ENCODE measurements at regions not wholly inside any gene's neighbourhood (a gene's known extent, or its start where the extent isn't known, plus 50 kb on each side); places are given as distances from the start of the nearest gene placed in this dataset.

DNA sequence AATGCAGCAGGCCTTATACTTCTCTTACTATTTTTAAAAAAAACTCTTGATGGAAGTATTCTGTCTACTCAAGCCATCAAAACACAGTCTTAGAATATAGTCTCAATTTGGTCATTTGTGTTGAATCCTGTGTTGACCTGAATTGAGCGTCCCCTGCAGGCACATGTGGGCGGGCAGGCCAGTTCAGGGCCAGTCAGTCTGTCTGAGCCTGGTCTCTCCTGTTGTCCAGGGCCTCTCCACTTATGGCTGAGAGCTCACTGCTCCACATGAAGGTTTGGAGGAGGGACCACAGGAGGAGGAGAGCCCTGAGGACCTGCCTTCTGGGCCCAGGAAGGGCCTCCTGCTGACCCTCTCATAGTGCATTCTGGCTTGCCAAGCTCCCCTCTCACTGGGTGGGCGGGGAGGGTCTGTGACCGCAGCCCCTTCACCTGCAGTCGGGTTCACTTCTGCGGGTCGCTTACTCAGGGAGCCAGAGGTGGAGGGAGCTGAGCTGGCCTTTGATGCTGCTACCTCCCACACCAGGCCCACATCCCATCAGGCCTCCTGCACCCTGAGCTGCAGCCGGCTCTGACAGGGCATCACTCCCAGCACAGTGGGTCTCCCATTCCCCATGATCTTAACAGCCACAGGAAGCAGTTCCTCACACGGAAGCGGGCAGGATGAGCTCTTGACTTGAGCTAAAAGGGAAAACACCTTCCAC lies 178.2 kb upstream of the S1PR3 start:
- DNase-seq, result no peak

DNA sequence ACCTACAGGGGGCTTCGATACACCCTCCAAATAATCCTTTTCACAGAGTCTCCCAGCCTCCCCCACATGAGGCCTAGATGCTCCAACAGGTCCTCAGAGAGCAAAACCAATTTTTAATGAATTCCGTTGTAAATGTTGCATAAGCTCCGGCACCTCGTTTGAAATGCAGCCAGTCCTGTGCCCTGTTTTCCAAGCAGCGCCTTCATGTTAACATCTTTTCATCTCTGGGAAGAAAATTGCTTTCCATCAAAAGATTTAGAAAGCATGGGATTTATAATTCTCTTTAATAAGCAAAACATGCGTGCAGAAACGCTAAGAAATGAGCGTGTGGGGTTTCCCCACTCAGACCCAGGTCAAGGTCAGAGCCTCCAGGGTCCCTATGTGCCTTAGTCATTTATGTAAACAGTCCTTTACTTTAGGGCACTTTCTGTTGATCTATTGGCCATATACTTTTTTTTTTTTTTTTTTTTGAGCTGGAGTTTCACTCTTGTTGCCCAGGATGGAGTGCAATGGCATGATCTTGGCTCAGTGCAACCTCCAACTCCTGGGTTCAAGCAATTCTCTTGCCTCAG lies 177.5 kb upstream of the S1PR3 start:
- no peak for DNase-seq

DNA sequence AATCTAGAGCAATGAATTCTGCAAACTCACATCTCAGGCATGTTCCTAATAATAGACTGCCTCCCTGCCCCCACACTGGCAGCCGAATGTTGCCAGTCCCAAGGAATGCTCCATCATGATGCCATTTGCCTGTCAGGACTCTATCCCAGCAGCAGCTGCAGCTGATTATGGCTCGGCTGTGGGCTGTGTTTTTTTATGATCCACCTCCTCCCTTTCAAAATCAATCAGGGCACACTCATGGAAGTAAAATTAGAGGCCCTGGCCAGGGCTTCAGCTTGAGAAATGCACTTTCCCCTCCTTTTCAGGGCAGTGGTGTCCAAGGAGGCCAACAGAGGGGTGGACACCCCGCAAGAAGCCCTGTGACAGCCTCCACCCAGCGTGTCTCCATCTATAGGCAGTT lies 176.7 kb upstream of the S1PR3 start:
- peak; percentile 49 to 82 (median 57) for DNase-seq

DNA sequence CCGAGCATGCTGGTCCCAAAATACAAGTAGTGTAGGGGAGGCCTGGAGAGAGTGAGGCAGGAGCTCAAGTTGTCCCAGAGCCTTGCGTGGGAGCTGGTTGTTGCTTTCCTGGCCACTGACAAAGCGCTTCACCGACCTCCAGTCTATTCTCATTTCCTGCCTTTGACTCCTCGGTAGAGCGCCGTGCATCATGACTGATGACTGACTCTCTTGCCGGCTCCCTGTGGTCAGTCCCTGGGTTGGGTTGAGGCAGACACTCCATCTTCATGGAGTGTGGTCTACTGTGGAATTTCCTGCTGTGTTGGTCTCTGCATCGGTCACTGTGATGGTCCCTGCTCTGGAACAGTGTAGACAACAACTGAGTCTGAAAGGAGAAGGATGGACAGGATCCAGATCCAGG lies 175.1 kb upstream of the S1PR3 start:
- DNase-seq, result peak in 1 of 3 donors; percentile 56

DNA sequence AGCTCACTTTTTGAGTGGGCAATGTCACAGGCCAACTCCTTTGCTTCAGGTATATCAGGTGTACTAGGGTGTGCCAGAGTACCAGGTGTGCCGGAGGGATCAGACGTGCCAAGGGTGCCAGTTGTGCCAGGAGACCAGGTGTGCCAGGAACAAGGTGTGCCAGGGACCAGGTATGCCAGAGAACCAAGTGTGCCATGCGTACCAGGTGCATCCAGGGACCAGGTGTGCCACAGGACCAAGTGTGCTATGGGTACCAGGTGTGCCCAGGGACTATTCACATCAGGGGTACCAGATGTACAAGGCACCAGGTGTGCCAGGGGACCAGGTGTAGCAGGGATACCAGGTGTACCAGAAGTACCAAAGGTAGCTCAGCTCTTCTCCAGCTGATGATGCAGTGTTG lies 174.7 kb upstream of the S1PR3 start:
- no peak for DNase-seq

DNA sequence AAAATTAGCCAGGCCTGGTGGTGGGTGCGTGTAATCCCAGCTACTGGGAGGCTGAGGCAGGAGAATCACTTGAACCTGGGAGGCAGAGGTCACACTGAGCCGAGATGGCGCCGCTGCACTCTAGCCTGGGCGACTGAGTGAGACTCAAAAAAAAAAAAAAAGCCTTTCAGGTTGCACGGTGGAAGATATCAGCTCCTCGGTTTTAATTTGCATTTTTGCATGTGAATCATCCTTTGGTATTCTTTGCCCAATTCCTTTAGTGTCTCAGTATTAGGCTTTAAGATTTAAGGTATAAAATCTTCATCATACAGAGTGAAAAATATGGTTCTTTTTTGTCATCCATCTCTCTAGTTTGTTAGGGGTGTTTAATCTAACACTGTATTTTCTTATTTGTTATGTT lies 173.6 kb upstream of the S1PR3 start:
- no peak for DNase-seq

DNA sequence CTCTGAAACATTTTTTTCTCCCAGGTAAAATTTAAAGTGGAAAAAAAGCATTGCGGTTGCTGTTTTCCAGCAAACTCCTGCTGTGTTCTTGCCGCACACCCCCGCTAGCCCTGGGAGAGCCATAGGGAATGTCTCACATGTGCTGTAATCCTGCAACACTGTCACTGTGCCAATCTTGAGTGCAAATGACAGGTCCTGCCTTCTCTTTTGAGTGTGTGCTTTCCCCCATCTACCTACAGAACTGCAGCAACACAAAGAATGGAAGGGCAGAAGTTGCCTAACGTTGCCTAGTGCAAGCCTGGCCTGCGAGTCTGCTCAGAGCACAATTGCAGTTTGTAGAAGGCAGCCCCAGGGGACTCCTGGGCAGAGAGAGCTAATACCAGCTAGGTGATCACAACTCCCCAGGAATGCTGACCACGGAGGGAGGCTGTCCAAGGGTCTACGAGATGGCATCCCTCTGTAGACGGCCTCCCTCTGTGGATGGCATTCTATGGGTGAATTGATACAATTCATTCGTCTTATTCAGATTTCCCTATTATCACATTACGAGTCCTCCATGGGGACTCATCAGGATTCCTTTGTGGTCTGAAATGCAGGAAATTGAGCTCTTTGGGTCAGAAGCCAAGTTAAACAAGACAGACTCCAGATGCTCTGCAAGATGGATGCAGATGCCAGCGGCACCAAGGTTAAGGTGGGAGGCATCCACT lies 172.6 kb upstream of the S1PR3 start:
- peak in 2 of 3 donors; percentile 25 to 60 for DNase-seq

DNA sequence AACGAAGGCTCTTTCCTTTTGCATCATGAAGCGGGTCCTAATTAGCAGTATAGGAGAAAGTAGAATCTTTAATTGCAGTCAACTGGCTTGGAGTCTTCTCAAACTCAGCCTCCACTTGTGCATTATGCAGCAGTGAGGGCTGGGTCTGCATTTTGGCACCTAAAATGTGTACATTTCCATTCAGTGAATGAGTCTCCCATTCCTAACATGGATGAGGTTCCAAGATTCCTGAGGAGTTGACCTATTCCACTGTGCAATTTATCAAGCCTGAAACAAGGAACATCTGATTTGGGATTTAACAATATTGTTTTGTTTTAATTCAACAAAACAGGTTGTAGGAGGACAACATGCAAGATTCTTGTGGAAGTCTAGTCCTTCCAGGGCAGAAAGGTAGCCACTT lies 171.8 kb upstream of the S1PR3 start:
- no peak for DNase-seq

DNA sequence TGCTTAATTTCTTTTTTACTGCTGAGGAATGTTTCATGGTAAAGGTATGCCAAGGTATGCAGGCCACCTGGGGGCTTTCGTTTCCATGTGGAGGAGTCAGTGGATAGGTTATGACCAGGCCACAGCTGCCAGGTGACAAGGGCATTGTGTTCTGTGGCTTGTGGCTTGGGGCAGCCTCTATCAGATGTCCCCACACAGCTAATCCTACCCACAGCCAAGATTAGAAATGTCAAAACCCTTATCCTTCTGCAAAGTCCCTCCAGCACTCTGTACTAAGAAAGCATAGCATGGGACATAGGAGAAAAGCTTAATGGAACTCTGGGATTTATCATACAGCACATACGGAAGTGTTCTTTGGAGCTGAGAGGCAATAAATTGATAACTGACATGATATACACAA lies 171.2 kb upstream of the S1PR3 start:
- DNase-seq, result no peak

DNA sequence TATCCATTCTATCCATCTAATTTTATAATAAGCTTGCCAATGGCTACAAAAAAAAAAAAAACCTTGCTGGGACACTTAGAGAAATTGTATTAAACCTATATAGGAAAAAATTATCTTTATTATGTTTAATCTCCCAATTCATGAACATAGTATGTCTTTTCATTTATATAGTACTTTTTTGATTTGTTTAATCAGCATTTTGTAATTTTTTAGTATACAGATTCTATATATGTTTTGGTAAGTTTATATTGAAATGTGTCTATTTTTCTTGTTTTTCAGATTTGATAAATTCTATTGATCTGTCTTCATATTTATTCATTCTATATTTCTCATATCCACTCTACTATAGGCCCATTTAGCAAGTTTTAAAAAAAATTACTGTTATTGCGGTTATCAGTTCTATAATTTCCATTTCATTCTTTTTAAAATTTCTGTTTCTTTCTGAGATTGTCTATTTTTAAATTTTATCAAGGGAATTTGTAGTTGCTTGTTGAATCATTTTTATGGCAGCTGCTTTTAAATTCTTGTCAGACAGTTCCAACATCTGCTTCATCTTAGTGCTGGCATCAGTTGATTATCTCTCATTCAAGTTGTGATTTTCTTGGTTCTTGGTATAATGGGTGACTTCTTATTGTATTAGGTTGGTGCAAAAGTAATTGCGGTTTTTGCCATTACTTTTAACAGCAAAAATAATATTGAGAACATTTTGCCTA lies 170.1 kb upstream of the S1PR3 start:
- DNase-seq, result no peak

DNA sequence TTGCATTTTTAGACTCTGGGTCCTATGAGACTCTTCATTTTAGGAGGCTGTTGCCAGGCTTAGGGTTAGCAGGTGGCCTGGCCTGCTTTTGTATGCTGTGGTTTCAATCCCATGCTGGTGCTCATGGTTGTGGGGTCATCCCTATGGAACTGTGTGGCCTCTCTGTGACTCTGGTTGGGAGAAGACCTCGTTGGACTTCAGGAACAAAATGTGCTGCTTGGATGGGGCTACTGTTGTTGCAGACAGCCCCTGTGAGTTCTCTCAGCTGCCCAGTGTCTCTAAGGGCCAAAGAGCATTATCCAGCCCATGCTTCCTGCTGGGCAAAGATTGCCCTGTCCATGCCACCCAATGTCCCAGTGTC lies 169.5 kb upstream of the S1PR3 start:
- DNase-seq, result peak in 1 of 3 donors; percentile 32

DNA sequence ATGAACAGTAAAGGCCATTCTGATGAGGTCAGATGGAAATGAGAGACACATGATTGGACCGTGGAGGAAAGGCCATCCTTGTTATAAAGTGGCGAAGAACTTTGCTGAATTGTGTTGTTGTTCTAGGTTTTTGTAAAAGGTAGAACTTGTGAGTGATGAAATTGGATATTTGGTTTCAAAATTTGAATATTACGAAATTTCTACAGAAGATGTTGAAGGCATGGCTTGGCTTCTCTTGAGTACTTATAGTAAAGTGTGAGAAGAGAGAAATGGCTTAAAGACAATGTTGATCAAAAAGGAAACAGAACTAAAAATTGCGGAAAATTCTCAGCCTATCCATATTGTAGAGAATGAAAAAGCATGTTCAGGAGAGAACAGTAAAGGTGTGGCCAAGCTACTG lies 166.6 kb upstream of the S1PR3 start:
- no peak for DNase-seq

DNA sequence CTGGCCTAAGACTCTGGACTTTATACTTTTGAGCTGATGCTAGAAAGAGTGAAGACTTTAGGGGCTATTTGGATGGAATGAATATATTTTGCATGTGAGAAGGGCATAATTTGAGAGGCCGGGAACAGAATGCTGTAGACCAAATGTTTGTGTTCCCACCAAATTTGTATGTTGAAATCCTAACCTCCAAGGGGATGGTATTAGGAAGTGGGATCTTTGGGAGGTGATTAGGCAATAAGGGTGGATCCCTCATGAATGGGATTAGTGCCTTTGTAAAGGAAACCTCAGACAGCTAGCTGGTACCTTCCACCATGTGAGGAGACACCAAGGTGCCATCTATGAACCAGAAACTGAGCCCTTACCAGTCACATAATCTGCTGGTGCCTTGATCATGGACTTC lies 165.1 kb upstream of the S1PR3 start:
- no peak for DNase-seq

DNA sequence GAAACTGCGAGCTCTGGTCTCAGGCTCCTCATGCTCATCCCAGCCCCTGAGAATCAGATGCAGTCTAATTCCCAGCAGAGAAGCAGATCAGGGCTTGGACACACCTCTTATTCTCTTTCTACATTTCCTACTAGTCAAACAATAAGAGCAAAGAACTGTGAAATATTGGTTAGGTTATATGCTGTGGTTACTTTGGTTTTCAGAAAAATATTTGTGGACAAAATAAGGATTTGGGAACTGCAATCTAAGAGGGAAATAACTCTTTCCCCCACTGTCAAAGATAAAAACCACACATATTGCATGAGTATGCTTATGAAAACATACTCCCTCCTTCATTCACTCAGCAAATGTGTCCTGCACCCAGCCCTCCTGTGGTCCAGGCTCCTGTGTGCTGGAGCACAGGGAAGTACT lies 164.5 kb upstream of the S1PR3 start:
- peak in 1 of 3 donors; percentile 73 for DNase-seq

DNA sequence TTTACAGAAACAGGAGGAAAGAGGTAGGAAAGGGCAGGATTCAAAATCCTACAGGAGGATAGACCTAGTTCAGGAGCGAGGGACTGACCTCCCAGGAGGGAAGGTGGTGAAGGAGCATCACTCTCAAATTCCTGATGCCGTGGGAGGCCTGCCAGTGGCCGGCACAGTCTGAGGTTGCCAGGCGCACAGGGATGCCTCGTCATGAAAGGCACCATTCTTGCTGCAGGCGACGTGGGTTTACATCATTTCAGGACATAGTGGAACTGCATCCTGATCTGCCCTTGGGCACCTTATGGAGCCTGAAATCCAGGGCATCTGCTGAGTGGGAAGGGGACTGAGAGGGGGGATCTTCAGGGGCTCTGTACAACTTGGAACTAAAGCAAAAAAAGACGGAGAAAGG lies 163.2 kb upstream of the S1PR3 start:
- no peak for DNase-seq

DNA sequence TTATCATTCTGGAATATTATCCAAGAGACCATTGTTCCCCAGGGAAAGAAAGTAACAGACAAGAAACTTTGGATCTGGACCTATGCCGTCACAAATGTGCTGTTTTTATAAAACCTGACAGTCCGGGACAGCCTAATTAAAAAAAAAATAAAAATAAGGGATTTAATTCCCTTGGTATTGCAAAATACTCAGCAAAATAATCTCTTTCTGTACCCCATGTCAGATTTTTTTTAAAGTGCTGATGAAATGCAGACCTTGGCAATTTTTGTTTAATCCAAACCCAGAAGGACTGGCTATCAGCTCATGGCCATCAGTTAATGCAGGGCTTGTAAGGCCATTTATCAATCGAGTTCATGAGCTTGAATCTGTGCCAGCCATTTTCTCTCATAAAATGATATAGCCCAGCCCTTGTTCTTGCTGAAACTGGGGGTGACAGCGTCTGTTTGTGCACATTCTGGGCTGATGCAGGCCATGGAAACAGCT lies 162.7 kb upstream of the S1PR3 start:
- no peak for DNase-seq

DNA sequence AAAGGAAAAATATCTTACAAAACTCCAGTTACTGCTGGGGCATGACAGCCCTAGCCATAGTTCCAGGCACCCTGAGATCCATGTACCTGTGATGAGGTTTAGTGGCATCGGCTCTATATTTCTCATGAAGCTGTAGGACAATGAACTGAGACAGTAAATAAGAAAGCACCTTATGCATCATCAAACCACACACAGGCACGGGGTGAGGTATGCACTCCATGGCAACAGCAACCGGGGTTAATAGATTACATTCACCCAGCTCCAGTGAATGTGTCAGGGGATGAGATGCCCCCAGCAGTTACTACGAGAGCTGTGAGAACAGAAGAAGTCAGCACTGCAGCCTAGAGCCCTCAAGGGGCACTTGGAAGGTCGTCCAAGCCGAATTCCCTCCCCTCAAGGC lies 162.0 kb upstream of the S1PR3 start:
- no peak for DNase-seq

DNA sequence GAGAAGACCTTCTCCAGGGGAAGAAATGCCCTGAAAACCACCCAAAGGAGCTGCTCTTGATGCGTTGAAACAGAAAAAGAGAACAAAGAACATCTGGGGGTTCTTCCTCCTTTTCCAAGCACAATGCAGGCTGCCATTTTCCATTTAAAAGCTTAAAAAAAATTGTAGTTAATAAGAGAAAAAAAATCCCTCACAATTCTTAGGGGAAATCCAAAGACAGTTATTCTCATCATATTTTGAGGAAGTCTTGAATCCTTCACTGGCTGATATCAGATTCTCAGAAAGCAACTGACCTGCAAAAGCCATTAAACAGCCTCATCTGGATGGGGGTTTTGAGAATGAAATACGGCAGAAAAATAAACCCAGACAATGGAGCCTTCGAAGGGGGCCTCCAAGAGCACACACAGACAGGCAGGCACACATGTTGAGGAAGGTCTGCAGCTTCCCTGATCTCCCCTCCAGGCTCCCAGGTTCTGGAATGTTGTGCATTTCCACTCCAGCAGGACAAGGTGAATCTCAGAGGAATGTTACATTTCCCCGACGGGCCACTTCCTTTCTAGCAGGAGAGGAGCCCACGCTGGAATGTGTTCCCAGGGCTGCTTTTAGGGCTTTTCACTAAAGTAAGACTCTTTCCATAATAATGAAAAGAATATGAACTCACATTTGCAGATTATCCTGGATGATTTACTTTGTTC lies 159.4 kb upstream of the S1PR3 start:
- peak in 2 of 3 donors; percentile 21 to 47 for DNase-seq

DNA sequence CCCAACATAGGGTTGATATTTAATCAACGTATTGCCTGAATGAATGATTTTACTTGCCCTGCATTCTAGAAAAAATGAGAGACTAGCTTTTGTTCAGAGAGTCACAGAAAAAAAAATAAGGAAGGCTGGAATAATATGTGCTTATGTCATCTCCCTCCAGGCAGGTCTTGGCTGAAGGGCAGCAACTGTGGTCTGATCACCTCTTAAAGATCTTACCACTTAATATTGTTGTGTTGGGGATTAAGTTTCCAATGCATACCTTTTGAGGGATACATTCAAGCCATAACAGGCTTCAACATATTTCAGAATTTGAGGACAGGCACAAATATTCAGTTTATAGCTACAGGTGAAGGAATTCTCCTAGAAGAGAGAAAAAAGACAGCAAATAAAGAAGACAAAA lies 157.3 kb upstream of the S1PR3 start:
- DNase-seq, result peak in 2 of 3 donors; percentile 16 to 30

DNA sequence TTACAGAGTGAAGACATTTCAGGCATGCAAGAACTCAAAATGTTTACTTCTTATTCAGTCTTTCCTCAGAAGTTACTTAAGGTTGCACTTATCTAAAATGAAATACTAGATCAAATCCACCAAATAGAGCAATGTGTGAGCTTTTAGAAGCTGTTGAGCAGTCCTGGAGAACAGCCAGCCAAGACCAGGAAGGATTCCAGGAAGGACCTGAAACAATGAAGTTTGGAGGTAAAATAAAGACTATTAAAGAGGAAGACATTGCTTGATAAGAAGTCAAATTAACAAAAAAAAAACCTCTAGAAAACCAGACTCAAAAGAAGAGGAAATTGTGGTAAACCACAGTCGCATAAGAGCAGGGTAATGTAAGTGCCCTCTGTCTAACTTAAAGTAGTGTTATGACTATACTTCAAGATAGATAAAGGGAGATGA lies 156.2 kb upstream of the S1PR3 start:
- DNase-seq, result no peak

DNA sequence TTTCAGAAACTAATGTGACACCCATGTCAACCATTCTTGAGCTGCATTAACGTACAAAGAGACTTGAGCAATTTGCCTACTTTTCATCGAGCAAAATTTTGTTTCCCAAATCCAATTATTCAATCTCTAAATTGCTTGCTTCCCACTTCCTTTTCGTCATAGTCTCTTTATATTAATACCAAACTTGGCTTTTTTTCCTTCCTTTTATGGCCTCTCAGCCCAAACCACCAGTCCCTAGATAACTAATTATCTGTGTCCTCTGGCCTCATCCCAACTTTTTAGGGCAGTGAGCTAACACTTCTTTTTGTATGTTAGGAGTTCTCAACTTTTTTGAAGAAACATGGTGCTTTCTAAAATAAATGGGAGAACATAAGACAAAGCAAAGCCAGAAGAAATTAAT lies 155.5 kb upstream of the S1PR3 start:
- peak in 1 of 3 donors; percentile 30 for DNase-seq

DNA sequence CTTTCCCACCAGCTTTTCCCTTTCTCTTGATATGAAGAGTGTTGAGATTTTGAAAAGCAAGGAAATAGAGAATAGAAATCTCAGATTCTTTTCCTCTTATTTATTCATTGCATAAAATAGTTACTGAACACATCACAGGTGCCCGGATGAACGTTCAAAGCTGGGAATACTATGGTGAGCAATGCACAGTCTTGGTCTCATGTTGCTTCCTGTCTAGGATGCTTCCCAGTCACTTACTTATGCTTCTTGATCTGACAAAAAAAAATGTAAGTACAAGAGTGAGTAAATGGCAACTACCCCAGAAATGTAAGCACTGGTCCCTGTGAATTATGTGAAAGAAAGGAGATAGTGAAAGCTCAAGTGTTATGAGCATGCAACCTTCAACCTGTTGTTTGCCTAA lies 153.5 kb upstream of the S1PR3 start:
- DNase-seq, result no peak

All from muscle of back (tissue), 3 donors.